B cell (primary cell): ENCODE measurements at regions not wholly inside any gene's neighbourhood (a gene's known extent, or its start where the extent isn't known, plus 50 kb on each side); places are given as distances from the start of the nearest gene placed in this dataset.

Experiments used
- EZH2 ChIP-seq: IDR thresholded peaks from 2 replicates; pipeline ENCODE4 v1.6.1; 2012; ENCODE audit warnings: borderline replicate concordance, low read depth, mild to moderate bottlenecking, moderate library complexity, low read length; ENCODE audit not compliant: insufficient read depth, poor library complexity, severe bottlenecking
- TF ChIP-seq, protein P1 (sequence below): fragments of 200-600 bp; IDR thresholded peaks from one replicate; pipeline ENCODE4 v1.8.0; 2022; ENCODE audit warnings: antibody characterized with exemption, mild to moderate bottlenecking

GRCh38 chr1:219302697-219303096, 129.0 kb downstream of the LYPLAL1 start:
- no peak for TF ChIP-seq EZH2
- TF ChIP-seq, protein P1, sequence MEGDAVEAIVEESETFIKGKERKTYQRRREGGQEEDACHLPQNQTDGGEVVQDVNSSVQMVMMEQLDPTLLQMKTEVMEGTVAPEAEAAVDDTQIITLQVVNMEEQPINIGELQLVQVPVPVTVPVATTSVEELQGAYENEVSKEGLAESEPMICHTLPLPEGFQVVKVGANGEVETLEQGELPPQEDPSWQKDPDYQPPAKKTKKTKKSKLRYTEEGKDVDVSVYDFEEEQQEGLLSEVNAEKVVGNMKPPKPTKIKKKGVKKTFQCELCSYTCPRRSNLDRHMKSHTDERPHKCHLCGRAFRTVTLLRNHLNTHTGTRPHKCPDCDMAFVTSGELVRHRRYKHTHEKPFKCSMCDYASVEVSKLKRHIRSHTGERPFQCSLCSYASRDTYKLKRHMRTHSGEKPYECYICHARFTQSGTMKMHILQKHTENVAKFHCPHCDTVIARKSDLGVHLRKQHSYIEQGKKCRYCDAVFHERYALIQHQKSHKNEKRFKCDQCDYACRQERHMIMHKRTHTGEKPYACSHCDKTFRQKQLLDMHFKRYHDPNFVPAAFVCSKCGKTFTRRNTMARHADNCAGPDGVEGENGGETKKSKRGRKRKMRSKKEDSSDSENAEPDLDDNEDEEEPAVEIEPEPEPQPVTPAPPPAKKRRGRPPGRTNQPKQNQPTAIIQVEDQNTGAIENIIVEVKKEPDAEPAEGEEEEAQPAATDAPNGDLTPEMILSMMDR, result no peak
